ENCODE measurements at regions not wholly inside any gene's neighbourhood (a gene's known extent, or its start where the extent isn't known, plus 50 kb on each side); places are given as distances from the start of the nearest gene placed in this dataset.
"Not testable (repeated sequence)": the region's sequence is repeated elsewhere in the genome, so short reads cannot be mapped to it uniquely, and the experiment has no call there.

- Histone ChIP-seq H3K9me3 (ENCODE audit: control insufficient read depth, low read length) (no peaks in the 10 kb centered on the region), H3K27me3 (ENCODE audit: control insufficient read depth, insufficient read depth) (no peaks in the 10 kb centered on the region), H3K27ac (ENCODE audit: low read length) (no peak overlapping the region), H3K4me1 (ENCODE audit: control insufficient read depth, insufficient read depth, low read length) (peaks cover 11% of the 10 kb centered on the region), H3K4me3 (ENCODE audit: low read length) (no peak overlapping the region)
- ATAC-seq (no peak), DNase-seq (no peak)
- 92% methylated on average over 8 of the region's 8 CpGs for WGBS
- intact Hi-C loops (cut with DNase I) = no loop called here
These were observed 106.7 kb upstream of the PIAS1 start for GRCh38 chr15:67947254-67948039.

GRCh38 chr15:67948215-67948614, 105.9 kb upstream of the PIAS1 start:
- intact Hi-C loops (cut with DNase I) = no loop called here
- peaks cover 11% of the 10 kb centered on the region for H3K4me1 ChIP-seq (ENCODE audit: control insufficient read depth, insufficient read depth, low read length)

DNA sequence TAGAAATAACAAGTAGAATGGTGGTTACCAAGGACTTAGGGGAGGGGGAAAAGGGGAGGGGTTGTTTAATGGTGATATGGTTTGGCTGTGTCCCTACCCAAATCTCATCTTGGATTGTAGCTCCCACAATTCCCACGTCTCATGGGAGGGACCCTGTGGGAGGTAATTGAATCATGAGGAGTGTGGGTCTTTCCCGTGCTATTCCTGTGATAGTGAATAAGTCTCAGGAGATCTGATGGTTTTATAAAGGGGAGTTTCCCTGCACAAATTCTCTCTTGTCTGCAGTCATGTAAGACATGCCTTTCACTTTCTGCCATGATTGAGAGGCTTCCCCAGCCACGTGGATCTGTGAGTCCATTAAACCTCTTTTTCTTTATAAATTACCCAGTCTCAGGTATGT, 102.9 kb upstream of the PIAS1 start:
- intact Hi-C loops (cut with DNase I) = loop anchor here in 1 of 4 donors (10.0 kb wide), 1 partner anchor 66 kb away; no protein-coding TSS in a partner anchor
- not testable (repeated sequence) for H3K27me3 ChIP-seq (ENCODE audit: control insufficient read depth, insufficient read depth); H3K4me3 ChIP-seq (ENCODE audit: low read length); ATAC-seq; H3K27ac ChIP-seq (ENCODE audit: low read length); H3K4me1 ChIP-seq (ENCODE audit: control insufficient read depth, insufficient read depth, low read length); H3K9me3 ChIP-seq (ENCODE audit: control insufficient read depth, low read length); DNase-seq
- WGBS = 69% methylated on average over 3 of the region's 3 CpGs

More at GRCh38 chr15:67948215-67948614, 105.9 kb upstream of the PIAS1 start:
- no peaks in the 10 kb centered on the region for H3K9me3 ChIP-seq (ENCODE audit: control insufficient read depth, low read length)
- WGBS = 96% methylated on average over 2 of the region's 2 CpGs
- ATAC-seq (no peak), DNase-seq (no peak)
- no peak overlapping the region for H3K27ac ChIP-seq (ENCODE audit: low read length)
- no peak overlapping the region for H3K4me3 ChIP-seq (ENCODE audit: low read length)
- no peaks in the 10 kb centered on the region for H3K27me3 ChIP-seq (ENCODE audit: control insufficient read depth, insufficient read depth)

- intact Hi-C loops (cut with DNase I) = loop anchor here in 1 of 4 donors (10.0 kb wide), 1 partner anchor 68 kb away; no protein-coding TSS in a partner anchor
- 86% methylated on average over 2 of the region's 2 CpGs for WGBS
- H3K27ac ChIP-seq (ENCODE audit: low read length) = no peak overlapping the region
These were observed 100.8 kb upstream of the PIAS1 start for GRCh38 chr15:67953299-67953698.

DNA sequence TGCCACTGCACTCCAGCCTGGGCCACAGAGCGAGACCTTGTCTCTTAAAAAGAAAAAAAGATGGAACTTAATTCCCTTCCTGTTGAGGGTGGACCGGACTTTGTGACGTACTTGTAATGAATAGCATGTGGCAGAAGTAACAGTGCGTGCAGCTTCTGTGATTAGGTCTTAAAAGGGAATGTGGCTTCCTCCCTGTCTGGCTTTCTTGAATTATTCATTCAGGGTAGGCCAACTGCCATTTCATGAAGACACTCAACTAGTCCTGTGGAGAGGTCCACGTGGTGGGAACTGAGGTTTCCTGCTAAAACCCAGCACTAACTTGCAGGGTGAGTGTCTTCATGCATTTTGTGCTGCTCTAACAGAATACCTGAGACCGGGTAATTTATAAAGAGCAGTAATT, 98.9 kb upstream of the PIAS1 start:
- peak in 1 of 2 donors; percentile 15 for ATAC-seq
- 74% methylated on average over 6 of the region's 6 CpGs for WGBS
- H3K9me3 ChIP-seq (ENCODE audit: control insufficient read depth, low read length) = no peaks in the 10 kb centered on the region
- H3K27ac ChIP-seq (ENCODE audit: low read length) = no peak overlapping the region
- H3K4me3 ChIP-seq (ENCODE audit: low read length) = no peak overlapping the region
- no peak for DNase-seq
- intact Hi-C loops (cut with DNase I) = loop anchor here in 1 of 4 donors (10.0 kb wide), 1 partner anchor 70 kb away; no protein-coding TSS in a partner anchor
- H3K4me1 ChIP-seq (ENCODE audit: control insufficient read depth, insufficient read depth, low read length) = peaks cover 3% of the 10 kb centered on the region
- H3K27me3 ChIP-seq (ENCODE audit: control insufficient read depth, insufficient read depth) = no peaks in the 10 kb centered on the region

More at GRCh38 chr15:67953299-67953698, 100.8 kb upstream of the PIAS1 start:
- no peak for DNase-seq
- no peak for ATAC-seq
- no peak overlapping the region for H3K4me3 ChIP-seq (ENCODE audit: low read length)
- no peaks in the 10 kb centered on the region for H3K9me3 ChIP-seq (ENCODE audit: control insufficient read depth, low read length)
- H3K27me3 ChIP-seq (ENCODE audit: control insufficient read depth, insufficient read depth) = no peaks in the 10 kb centered on the region
- H3K4me1 ChIP-seq (ENCODE audit: control insufficient read depth, insufficient read depth, low read length) = peaks cover 3% of the 10 kb centered on the region

DNA sequence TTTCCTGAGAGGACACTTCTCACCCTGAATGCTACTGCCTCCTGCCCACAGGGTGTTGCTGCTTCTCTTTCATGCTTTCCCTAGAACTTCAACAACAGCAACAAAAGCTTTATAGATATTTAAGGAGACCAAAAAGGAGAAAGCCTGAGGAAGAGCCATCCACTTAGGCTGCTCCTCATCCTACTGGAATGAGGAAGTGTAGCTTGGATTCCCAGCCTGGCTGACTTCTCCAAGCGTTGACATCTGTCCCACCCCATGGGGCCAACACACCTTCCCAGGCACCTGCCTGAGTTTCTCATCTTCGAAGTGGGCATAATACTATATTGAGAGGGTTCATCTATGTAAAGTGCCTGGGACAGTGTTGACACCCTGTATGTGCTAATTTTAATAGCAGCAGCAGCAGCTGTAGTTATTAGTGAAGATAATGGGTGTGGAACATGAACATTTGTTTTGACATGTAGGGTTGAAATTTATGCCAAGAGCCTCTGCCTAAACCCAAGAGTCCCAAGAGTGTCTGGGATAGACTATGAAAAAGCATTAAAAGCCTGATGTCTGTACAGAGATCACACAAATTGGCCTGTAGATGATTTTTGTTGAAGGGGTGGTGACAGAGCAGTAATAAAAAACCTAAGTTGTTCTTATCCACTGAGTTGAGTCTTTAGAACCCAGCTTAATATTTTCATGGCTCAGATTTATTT, 96.5 kb upstream of the PIAS1 start:
- no peak overlapping the region for H3K4me3 ChIP-seq (ENCODE audit: low read length)
- no peaks in the 10 kb centered on the region for H3K9me3 ChIP-seq (ENCODE audit: control insufficient read depth, low read length)
- no peaks in the 10 kb centered on the region for H3K27me3 ChIP-seq (ENCODE audit: control insufficient read depth, insufficient read depth)
- peaks cover 3% of the 10 kb centered on the region for H3K4me1 ChIP-seq (ENCODE audit: control insufficient read depth, insufficient read depth, low read length)
- DNase-seq (no peak), ATAC-seq (peak in 1 of 2 donors; percentile 46)
- WGBS = 37% methylated on average over 2 of the region's 2 CpGs
- H3K27ac ChIP-seq (ENCODE audit: low read length) = no peak overlapping the region
- intact Hi-C loops (cut with DNase I) = loop anchor here in 1 of 4 donors (10.0 kb wide), 1 partner anchor 73 kb away; no protein-coding TSS in a partner anchor

DNA sequence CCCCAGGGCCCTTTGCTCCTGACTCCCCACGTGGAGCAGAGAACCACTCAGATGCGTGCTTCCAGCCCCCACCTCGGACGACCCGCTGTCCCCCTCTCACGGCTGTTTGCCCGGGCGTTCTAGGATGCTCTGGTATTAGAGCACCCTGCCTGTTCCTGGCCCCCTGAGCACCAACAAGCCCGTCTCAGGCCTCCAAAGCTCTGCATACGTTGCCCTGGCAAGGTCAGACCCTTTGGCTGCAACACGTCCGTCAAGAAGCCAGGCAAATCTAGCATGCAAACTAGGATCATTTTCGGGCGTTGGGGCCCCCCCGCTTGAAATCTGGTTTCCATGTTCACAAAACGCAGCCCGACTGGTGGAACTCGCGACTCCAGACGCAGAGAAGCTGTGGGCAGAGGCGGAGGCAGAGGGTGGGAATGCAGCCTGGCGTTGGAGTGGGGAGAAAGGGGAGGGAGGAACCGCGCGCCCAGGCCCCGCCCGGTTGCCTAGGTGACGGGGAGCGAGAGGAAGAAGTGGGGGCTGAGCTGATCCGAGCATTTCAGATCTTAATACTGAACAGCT, 86.2 kb upstream of the PIAS1 start:
- peak; percentile 98 to 99 for ATAC-seq
- WGBS = 8% methylated on average over 30 of the region's 30 CpGs
- peak; percentile 87 to 96 (median 94) for DNase-seq
- H3K27ac ChIP-seq (ENCODE audit: low read length) = no peak overlapping the region
- H3K9me3 ChIP-seq (ENCODE audit: control insufficient read depth, low read length) = no peaks in the 10 kb centered on the region
- peak overlapping the region; percentile 39 for H3K4me3 ChIP-seq (ENCODE audit: low read length)
- intact Hi-C loops (cut with DNase I) = no loop called here
- H3K4me1 ChIP-seq (ENCODE audit: control insufficient read depth, insufficient read depth, low read length) = no peaks in the 10 kb centered on the region
- no peaks in the 10 kb centered on the region for H3K27me3 ChIP-seq (ENCODE audit: control insufficient read depth, insufficient read depth)

GRCh38 chr15:67968564-67968963, 85.6 kb upstream of the PIAS1 start:
- ATAC-seq (no peak), DNase-seq (no peak)
- intact Hi-C loops (cut with DNase I) = no loop called here
- no peaks in the 10 kb centered on the region for H3K27me3 ChIP-seq (ENCODE audit: control insufficient read depth, insufficient read depth)
- no peak overlapping the region for H3K27ac ChIP-seq (ENCODE audit: low read length)
- no peak overlapping the region for H3K4me3 ChIP-seq (ENCODE audit: low read length)
- no peaks in the 10 kb centered on the region for H3K4me1 ChIP-seq (ENCODE audit: control insufficient read depth, insufficient read depth, low read length)
- H3K9me3 ChIP-seq (ENCODE audit: control insufficient read depth, low read length) = no peaks in the 10 kb centered on the region
- 58% methylated on average over 6 of the region's 6 CpGs for WGBS

GRCh38 chr15:67968966-67969365, 85.1 kb upstream of the PIAS1 start:
- DNase-seq = no peak
- H3K4me3 ChIP-seq (ENCODE audit: low read length) = no peak overlapping the region
- H3K27ac ChIP-seq (ENCODE audit: low read length) = no peak overlapping the region
- ATAC-seq = no peak
- intact Hi-C loops (cut with DNase I) = no loop called here
- no peaks in the 10 kb centered on the region for H3K9me3 ChIP-seq (ENCODE audit: control insufficient read depth, low read length)
- no peaks in the 10 kb centered on the region for H3K27me3 ChIP-seq (ENCODE audit: control insufficient read depth, insufficient read depth)
- 82% methylated on average over 3 of the region's 3 CpGs for WGBS
- no peaks in the 10 kb centered on the region for H3K4me1 ChIP-seq (ENCODE audit: control insufficient read depth, insufficient read depth, low read length)

DNA sequence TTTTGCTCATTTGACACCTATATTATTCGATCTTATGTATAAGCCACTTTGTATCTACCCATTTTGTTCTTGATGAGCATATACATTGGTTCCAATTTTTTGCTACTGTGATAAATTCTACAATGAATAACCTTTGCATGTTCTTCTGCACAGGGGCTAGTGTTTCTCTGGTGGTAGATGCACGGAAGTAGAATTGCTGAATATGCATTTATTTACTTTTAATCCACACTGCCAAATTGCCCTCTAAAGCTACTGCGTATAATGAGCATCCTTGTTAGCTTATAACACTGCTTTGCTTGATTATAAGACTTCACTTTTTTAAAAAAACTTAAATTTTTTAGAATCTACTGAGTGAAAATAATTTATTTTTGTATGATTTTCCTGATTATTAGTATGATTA, 84.2 kb upstream of the PIAS1 start:
- H3K27me3 ChIP-seq (ENCODE audit: control insufficient read depth, insufficient read depth) = no peaks in the 10 kb centered on the region
- ATAC-seq = no peak
- intact Hi-C loops (cut with DNase I) = no loop called here

DNA sequence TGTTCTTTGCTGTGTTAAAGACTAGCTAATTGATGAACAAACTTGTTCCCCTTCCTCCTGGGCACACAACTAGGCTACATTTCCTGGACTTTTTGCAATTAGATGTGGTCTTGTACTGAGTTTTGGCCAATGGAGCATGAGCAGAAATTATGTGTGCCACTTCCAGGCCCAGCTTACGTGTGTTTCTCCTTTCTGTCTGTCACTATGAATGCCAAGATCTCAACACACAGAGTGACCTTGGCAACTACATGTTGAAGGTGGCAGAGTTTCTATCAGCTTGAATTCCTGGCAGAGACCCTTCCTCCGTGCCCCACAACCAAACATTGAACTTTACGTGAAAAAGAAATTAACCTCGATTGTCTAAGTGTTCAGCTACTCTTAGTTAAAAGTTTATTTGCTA, 81.7 kb upstream of the PIAS1 start:
- Histone ChIP-seq H3K4me3 (ENCODE audit: low read length) (no peak overlapping the region), H3K27me3 (ENCODE audit: control insufficient read depth, insufficient read depth) (no peaks in the 10 kb centered on the region), H3K4me1 (ENCODE audit: control insufficient read depth, insufficient read depth, low read length) (no peaks in the 10 kb centered on the region), H3K9me3 (ENCODE audit: control insufficient read depth, low read length) (no peaks in the 10 kb centered on the region), H3K27ac (ENCODE audit: low read length) (peak overlapping the region; percentile 26)
- 47% methylated on average over 4 of the region's 4 CpGs for WGBS
- intact Hi-C loops (cut with DNase I) = no loop called here
- no peak for ATAC-seq
- DNase-seq = no peak

More for the DNA sequence above, 84.2 kb upstream of the PIAS1 start:
- no peaks in the 10 kb centered on the region for H3K9me3 ChIP-seq (ENCODE audit: control insufficient read depth, low read length)
- no peaks in the 10 kb centered on the region for H3K4me1 ChIP-seq (ENCODE audit: control insufficient read depth, insufficient read depth, low read length)
- DNase-seq = no peak
- WGBS = 76% methylated on average over 3 of the region's 3 CpGs
- H3K4me3 ChIP-seq (ENCODE audit: low read length) = no peak overlapping the region
- no peak overlapping the region for H3K27ac ChIP-seq (ENCODE audit: low read length)

Data from right cardiac atrium (tissue), 5 donors.